B cell (primary cell): ENCODE measurements at regions not wholly inside any gene's neighbourhood (a gene's known extent, or its start where the extent isn't known, plus 50 kb on each side); places are given as distances from the start of the nearest gene placed in this dataset.

ENCODE experiments used
- ATAC-seq: fragments of 200-7000 bp; cut with Tn5 transposase; one replicate; pipeline ENCODE4 v1.10.0; 2021; ENCODE audit warnings: low read depth, mild to moderate bottlenecking, moderate number of reproducible peaks, moderate library complexity
- CTCF ChIA-PET: fragments of 350-600 bp; sonication (Branson Sonifier 250); formaldehyde crosslinking; loops from one replicate; lab custom pipeline; 2021; ENCODE audit warnings: antibody characterized with exemption, inconsistent platforms; lab: Charles Lee
- POLR2A ChIA-PET: fragments of 350-600 bp; sonication (Branson Sonifier 250); formaldehyde crosslinking; loops from one replicate; lab custom pipeline; 2021; ENCODE audit warnings: antibody characterized with exemption; lab: Charles Lee
- DNase-seq: peaks from one replicate; pipeline ENCODE4 v3.0.0; 2013
- H2AFZ ChIP-seq: 2 replicates; pipeline ENCODE4 v1.6.1; 2012; ENCODE audit warnings: mild to moderate bottlenecking, low read depth, low read length; ENCODE audit not compliant: insufficient read depth, poor library complexity, severe bottlenecking
- H3K27ac ChIP-seq, 2 donors: 1 replicate in 1 of 2; 2 replicates in 1 of 2; pipeline ENCODE4 v1.5.1; 2012 to 2013; ENCODE audit warnings: low read length in 2 of 2, mild to moderate bottlenecking in 2 of 2, moderate library complexity in 1 of 2
- H3K27me3 ChIP-seq, 4 experiments: fragments of 200-600 bp in 1 of 4; sonication (generic) in 1 of 4; replicated peaks in 1 of 4; 1 replicate in 2 of 4; 2 replicates in 2 of 4; pipeline versions ENCODE4 v1.6.1 to v1.7.0; 2013 to 2016; ENCODE audit warnings: low read length in 3 of 4, mild to moderate bottlenecking in 2 of 4, mixed read lengths in 1 of 4, moderate library complexity in 1 of 4; ENCODE audit not compliant: insufficient read depth in 4 of 4, control insufficient read depth in 3 of 4; ENCODE audit errors: control extremely low read depth in 1 of 4
- H3K36me3 ChIP-seq, 2 experiments: replicated peaks in 1 of 2; 1 replicate in 1 of 2; 2 replicates in 1 of 2; pipeline versions ENCODE4 v1.6.1 to v1.7.1; 2013; ENCODE audit warnings: low read length in 1 of 2; ENCODE audit not compliant: insufficient read depth in 2 of 2, control insufficient read depth in 1 of 2; ENCODE audit errors: control extremely low read depth in 1 of 2, extremely low read depth in 1 of 2
- H3K4me1 ChIP-seq, 2 donors: fragments of 200-600 bp in 1 of 2; sonication (generic) in 1 of 2; 1 replicate in 1 of 2; 2 replicates in 1 of 2; pipeline versions ENCODE4 v1.5.1 to v1.6.1; 2013 to 2017; ENCODE audit warnings: low read length in 2 of 2; ENCODE audit not compliant: control insufficient read depth in 2 of 2, insufficient read depth in 2 of 2
- H3K4me2 ChIP-seq: replicated peaks from 2 replicates; pipeline ENCODE3; 2012; ENCODE audit warnings: mild to moderate bottlenecking, low read depth, low read length; ENCODE audit not compliant: poor library complexity, severe bottlenecking
- H3K4me3 ChIP-seq, 5 experiments: fragments of 200-600 bp in 1 of 5; sonication (generic) in 1 of 5; 1 replicate in 3 of 5; 2 replicates in 2 of 5; pipeline versions ENCODE4 v1.5.1 to v1.7.0; 2011 to 2016; ENCODE audit warnings: low read length in 4 of 5, mild to moderate bottlenecking in 4 of 5, low read depth in 2 of 5, control low read depth in 1 of 5, moderate library complexity in 1 of 5; ENCODE audit not compliant: insufficient read depth in 1 of 5; ENCODE audit errors: control extremely low read depth in 1 of 5, extremely low read depth in 1 of 5
- H3K79me2 ChIP-seq: fragments of 200-600 bp; sonication (generic); one replicate; pipeline ENCODE4 v1.6.0; 2016; ENCODE audit warnings: low read length; ENCODE audit not compliant: control insufficient read depth, insufficient read depth
- H3K9ac ChIP-seq: fragments of 200-600 bp; sonication (generic); 2 replicates; pipeline ENCODE4 v1.6.1; 2017; ENCODE audit warnings: mild to moderate bottlenecking, low read length, moderate library complexity
- H3K9me3 ChIP-seq, 3 donors: one replicate each; pipeline versions ENCODE4 v1.6.1 to v1.7.1; 2013; ENCODE audit warnings: low read length in 2 of 3; ENCODE audit not compliant: control insufficient read depth in 2 of 3, insufficient read depth in 1 of 3; ENCODE audit errors: control extremely low read depth in 1 of 3
- H4K20me1 ChIP-seq: 2 replicates; pipeline ENCODE4 v1.6.0; 2012; ENCODE audit warnings: mild to moderate bottlenecking, low read length; ENCODE audit not compliant: insufficient read depth, control insufficient read depth, poor library complexity, severe bottlenecking
- H3K27ac Mint-ChIP-seq: one replicate; pipeline ENCODE4 v1.8.0; 2021; ENCODE audit warnings: mixed read lengths
- H3K27me3 Mint-ChIP-seq: one replicate; pipeline ENCODE4 v1.8.0; 2021; ENCODE audit warnings: mixed read lengths
- H3K4me1 Mint-ChIP-seq: one replicate; pipeline ENCODE4 v1.8.0; 2021; ENCODE audit warnings: mixed read lengths
- H3K4me3 Mint-ChIP-seq: one replicate; pipeline ENCODE4 v1.8.0; 2021; ENCODE audit warnings: mixed read lengths
- H3K9me3 Mint-ChIP-seq: one replicate; pipeline ENCODE4 v1.8.0; 2022; ENCODE audit warnings: mixed read lengths; ENCODE audit not compliant: insufficient read depth
- CTCF ChIP-seq: fragments of 200-600 bp; IDR thresholded peaks from one replicate; pipeline ENCODE4 v1.8.0; 2022; ENCODE audit warnings: antibody characterized with exemption, mild to moderate bottlenecking
- EZH2 ChIP-seq: IDR thresholded peaks from 2 replicates; pipeline ENCODE4 v1.6.1; 2012; ENCODE audit warnings: borderline replicate concordance, low read depth, mild to moderate bottlenecking, moderate library complexity, low read length; ENCODE audit not compliant: insufficient read depth, poor library complexity, severe bottlenecking
- WGBS: methylation state at CpG from one replicate; pipeline ENCODE4 v1.1.5; 2013; ENCODE audit warnings: missing lambda C conversion rate; ENCODE audit not compliant: insufficient coverage; 5-methylcytosine and 5-hydroxymethylcytosine counted together
- intact Hi-C: fragments of 100-400 bp; cut with micrococcal nuclease; formaldehyde crosslinking; loops from one replicate; pipeline ENCODE4 v1.10.0; 2022

DNA sequence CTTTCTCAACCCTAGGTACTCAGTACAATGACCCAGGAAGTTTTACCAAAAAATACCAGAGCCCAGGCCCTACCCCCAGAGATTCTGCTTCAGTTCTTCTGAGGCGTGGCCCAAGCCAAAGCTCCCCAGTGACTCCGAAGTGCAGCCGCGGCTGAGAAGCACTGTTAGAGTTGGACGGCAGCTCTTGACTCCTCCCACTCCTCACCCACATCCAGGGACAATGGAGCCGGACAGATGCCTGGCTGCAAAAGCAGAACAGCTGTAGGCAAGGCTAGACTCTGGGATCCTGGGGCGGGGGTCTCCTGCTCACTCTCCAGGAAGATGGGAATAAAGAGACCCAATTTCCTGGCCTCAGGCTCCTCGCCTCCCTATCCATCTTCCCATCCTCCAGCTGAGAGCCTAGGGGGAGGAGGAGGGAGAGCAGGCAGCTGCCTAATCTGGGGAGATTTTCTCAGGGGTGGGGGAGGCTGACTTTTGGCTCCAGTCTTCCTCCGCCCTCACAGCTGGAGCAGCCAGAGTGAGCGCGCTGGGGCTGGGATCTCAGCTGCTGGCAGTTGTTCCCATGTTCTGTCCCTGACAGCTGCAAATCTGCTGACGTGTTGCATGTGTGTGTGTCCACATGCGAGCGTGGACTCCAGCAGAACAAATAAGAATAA is 223.8 kb downstream of the OPA1 start:
- Histone ChIP-seq H3K4me2 (no peak overlapping the region), H3K36me3 (no peaks in the 10 kb centered on the region), H3K9ac (no peak overlapping the region), H3K79me2 (no peaks in the 10 kb centered on the region), H2AFZ (no peak overlapping the region), H3K27ac (no peak overlapping the region), H3K4me1 (no peaks in the 10 kb centered on the region), H3K4me3 (no peak overlapping the region), H4K20me1 (no peaks in the 10 kb centered on the region), H3K27me3 (peaks cover 0 to 3% (median 0%) of the 10 kb centered on the region in 4 experiments), H3K9me3 (no peaks in the 10 kb centered on the region)
- Mint-ChIP-seq H3K27ac (no peak overlapping the region), H3K9me3 (no peaks in the 10 kb centered on the region), H3K4me1 (no peaks in the 10 kb centered on the region), H3K4me3 (no peak overlapping the region), H3K27me3 (peaks cover 6% of the 10 kb centered on the region)
- WGBS = 97% methylated on average over 6 of the region's 14 CpGs
- intact Hi-C loops = no loop called here
- ATAC-seq (no peak), DNase-seq (no peak)
- TF ChIP-seq EZH2 (no peak), CTCF (no peak)
- CTCF ChIA-PET = no interaction called here
- POLR2A ChIA-PET = interaction anchor here (0.7 kb wide), 3 partner anchors 16 to 285 kb away, joined by 7 to 8 read pairs (median 7); no protein-coding TSS in a partner anchor

GRCh38 chr3:193819117-193820010 is 226.4 kb downstream of the OPA1 start:
- H3K27me3 ChIP-seq = peaks cover 0 to 3% (median 0%) of the 10 kb centered on the region in 4 experiments
- Mint-ChIP-seq H3K27ac (no peak overlapping the region), H3K27me3 (peaks cover 17% of the 10 kb centered on the region), H3K9me3 (no peaks in the 10 kb centered on the region), H3K4me1 (no peaks in the 10 kb centered on the region), H3K4me3 (no peak overlapping the region)
- DNase-seq (no peak), ATAC-seq (no peak)
- H3K27ac ChIP-seq = no peak overlapping the region
- no peaks in the 10 kb centered on the region for H3K4me1 ChIP-seq
- H3K9ac ChIP-seq = no peak overlapping the region
- no peak overlapping the region for H3K4me3 ChIP-seq
- H3K79me2 ChIP-seq = no peaks in the 10 kb centered on the region
- no peak overlapping the region for H3K4me2 ChIP-seq
- intact Hi-C loops = no loop called here
- TF ChIP-seq EZH2 (no peak), CTCF (no peak)
- CTCF ChIA-PET = no interaction called here
- POLR2A ChIA-PET = no interaction called here
- H3K9me3 ChIP-seq = no peaks in the 10 kb centered on the region
- no peak overlapping the region for H2AFZ ChIP-seq
- H4K20me1 ChIP-seq = no peaks in the 10 kb centered on the region
- WGBS = 77% methylated on average over 15 of the region's 16 CpGs
- no peaks in the 10 kb centered on the region for H3K36me3 ChIP-seq
